NCI-H1092 (cell line): ENCODE measurements at regions not wholly inside any gene's neighbourhood (a gene's known extent, or its start where the extent isn't known, plus 50 kb on each side); places are given as distances from the start of the nearest gene placed in this dataset.
"Not testable (repeated sequence)": the region's sequence is repeated elsewhere in the genome, so short reads cannot be mapped to it uniquely, and the experiment has no call there.

Experiments used
- DNase-seq: peaks from one replicate; lab custom pipeline; 2025; lab: John Stamatoyannopoulos, UW

GRCh38 chr12:91452464-91452863, 269.8 kb upstream of the DCN start:
- DNase-seq = not testable (repeated sequence)

GRCh38 chr12:91441993-91442952, 259.7 kb upstream of the DCN start:
- no peak for DNase-seq

GRCh38 chr12:91441246-91441645, 258.6 kb upstream of the DCN start:
- no peak for DNase-seq

- DNase-seq = no peak
Measured at GRCh38 chr12:91434081-91434480, 251.5 kb upstream of the DCN start.

GRCh38 chr12:91432755-91433154, 250.1 kb upstream of the DCN start:
- no peak for DNase-seq

- DNase-seq = no peak
Measured at GRCh38 chr12:91432089-91432488, 249.5 kb upstream of the DCN start.

GRCh38 chr12:91424506-91424905, 241.9 kb upstream of the DCN start:
- DNase-seq = no peak

- DNase-seq = no peak
Measured at GRCh38 chr12:91423693-91424050, 241.1 kb upstream of the DCN start.

GRCh38 chr12:91422811-91423692, 240.4 kb upstream of the DCN start:
- DNase-seq = no peak

- no peak for DNase-seq
Measured at GRCh38 chr12:91422127-91422526, 239.5 kb upstream of the DCN start.

GRCh38 chr12:91419809-91420208, 237.2 kb upstream of the DCN start:
- DNase-seq = no peak

GRCh38 chr12:91418221-91419090, 235.8 kb upstream of the DCN start:
- no peak for DNase-seq

GRCh38 chr12:91417650-91418049, 235.0 kb upstream of the DCN start:
- no peak for DNase-seq

- no peak for DNase-seq
Measured at GRCh38 chr12:91414636-91415035, 232.0 kb upstream of the DCN start.

- no peak for DNase-seq
Measured at GRCh38 chr12:91413581-91414546, 231.2 kb upstream of the DCN start.

GRCh38 chr12:91406920-91407341, 224.3 kb upstream of the DCN start:
- DNase-seq = no peak

- DNase-seq = no peak
Measured at GRCh38 chr12:91404441-91404840, 221.8 kb upstream of the DCN start.

- no peak for DNase-seq
Measured at GRCh38 chr12:91401190-91401589, 218.6 kb upstream of the DCN start.

GRCh38 chr12:91400271-91400670, 217.7 kb upstream of the DCN start:
- no peak for DNase-seq

- no peak for DNase-seq
Measured at GRCh38 chr12:91397866-91398532, 215.4 kb upstream of the DCN start.
